Gastrocnemius medialis (tissue), 4 donors: ENCODE measurements at regions not wholly inside any gene's neighbourhood (a gene's known extent, or its start where the extent isn't known, plus 50 kb on each side); places are given as distances from the start of the nearest gene placed in this dataset.

Experiments
- ATAC-seq, 2 donors: fragments of 150-250 bp; one replicate each; pipeline ENCODE4 v1.9.1; 2016
- DNase-seq, 2 donors: peaks; one replicate each; pipeline ENCODE4 v3.0.0-alpha.2; 2019
- H3K27ac ChIP-seq, 4 donors: fragments of 200-600 bp; sonication (generic); 1 replicate in 1 of 4; 2 replicates in 3 of 4; pipeline ENCODE4 v1.5.1; 2016 to 2018; ENCODE audit warnings: mild to moderate bottlenecking in 2 of 4, moderate library complexity in 1 of 4
- H3K27me3 ChIP-seq, 3 donors: fragments of 200-600 bp; sonication (generic) in 2 of 3; 1 replicate in 1 of 3; 2 replicates in 2 of 3; pipeline versions ENCODE4 v1.5.1 to v1.6.0; 2016 to 2019; ENCODE audit warnings: mild to moderate bottlenecking in 1 of 3, moderate library complexity in 1 of 3
- H3K36me3 ChIP-seq, 2 donors: fragments of 200-600 bp; sonication (generic) in 1 of 2; one replicate each; pipeline ENCODE4 v1.5.1; 2017 to 2018
- H3K4me1 ChIP-seq, 2 donors: fragments of 200-600 bp; sonication (generic) in 1 of 2; one replicate each; pipeline ENCODE4 v1.5.1; 2016 to 2017; ENCODE audit warnings: mild to moderate bottlenecking in 2 of 2
- H3K4me3 ChIP-seq, 4 donors: fragments of 200-600 bp; sonication (generic) in 3 of 4; 1 replicate in 1 of 4; 2 replicates in 3 of 4; pipeline ENCODE4 v1.5.1; 2016 to 2019; ENCODE audit warnings: mild to moderate bottlenecking in 2 of 4
- H3K9me3 ChIP-seq, 3 donors: fragments of 200-600 bp; sonication (generic) in 2 of 3; 1 replicate in 1 of 3; 2 replicates in 2 of 3; pipeline ENCODE4 v1.5.1; 2016 to 2019
- CTCF ChIP-seq, 5 experiments: fragments of 450-650 bp in 3 of 5; fragments of 200-600 bp in 2 of 5; sonication (generic) in 2 of 5; IDR thresholded peaks in 4 of 5; conservative IDR thresholded peaks in 1 of 5; 1 replicate in 4 of 5; 2 replicates in 1 of 5; pipeline ENCODE4 v1.5.1; 2016 to 2019; ENCODE audit warnings: antibody characterized with exemption in 5 of 5, mild to moderate bottlenecking in 3 of 5, moderate library complexity in 3 of 5
- POLR2A ChIP-seq, 2 donors: fragments of 450-650 bp; IDR thresholded peaks; one replicate each; pipeline ENCODE4 v1.6.1; 2017; ENCODE audit warnings: antibody characterized with exemption in 2 of 2, mild to moderate bottlenecking in 2 of 2, moderate library complexity in 2 of 2
- in situ Hi-C, 4 donors: fragments of 200-750 bp; cut with MboI; loops; one replicate each; pipeline versions ENCODE4 v1.15.0 to v1.8.0; 2017; ENCODE audit warnings: low sequenced_read_pairs in 4 of 4
- intact Hi-C: fragments of 100-400 bp; cut with DNase I; formaldehyde crosslinking; loops from one replicate; pipeline ENCODE4 v1.15.1; 2023; ENCODE audit warnings: low total_unique reads

- Histone ChIP-seq H3K4me3 (peak overlapping the region; percentile 36 to 49 (median 41)), H3K9me3 (no peaks in the 10 kb centered on the region), H3K27me3 (no peaks in the 10 kb centered on the region), H3K4me1 (peaks cover 48 to 51% of the 10 kb centered on the region in 2 donors), H3K36me3 (no peaks in the 10 kb centered on the region), H3K27ac (peak overlapping the region; percentile 95 to 99 (median 98))
- intact Hi-C loops: loop anchor here (2.0 to 5.0 kb wide), 4 partner anchors 51 to 310 kb away; partner anchors contain the start of gene NCOR2
- DNase-seq (peak; percentile 92 to 96), ATAC-seq (peak; percentile 80 to 87)
- in situ Hi-C loops: loop anchor here in 1 of 4 donors (25.0 kb wide), 1 partner anchor 95 kb away; no protein-coding TSS in a partner anchor
- TF ChIP-seq CTCF (IDR thresholded peaks at IDR 0.05 in 4 of 5, conservative IDR thresholded peaks at IDR 0.05 in 1 of 5) (no peak), POLR2A (IDR thresholded peaks at IDR 0.05) (peak; percentile 41 to 62)
These were observed 109.9 kb downstream of the NCOR2 start for GRCh38 chr12:124457287-124458219.

DNA sequence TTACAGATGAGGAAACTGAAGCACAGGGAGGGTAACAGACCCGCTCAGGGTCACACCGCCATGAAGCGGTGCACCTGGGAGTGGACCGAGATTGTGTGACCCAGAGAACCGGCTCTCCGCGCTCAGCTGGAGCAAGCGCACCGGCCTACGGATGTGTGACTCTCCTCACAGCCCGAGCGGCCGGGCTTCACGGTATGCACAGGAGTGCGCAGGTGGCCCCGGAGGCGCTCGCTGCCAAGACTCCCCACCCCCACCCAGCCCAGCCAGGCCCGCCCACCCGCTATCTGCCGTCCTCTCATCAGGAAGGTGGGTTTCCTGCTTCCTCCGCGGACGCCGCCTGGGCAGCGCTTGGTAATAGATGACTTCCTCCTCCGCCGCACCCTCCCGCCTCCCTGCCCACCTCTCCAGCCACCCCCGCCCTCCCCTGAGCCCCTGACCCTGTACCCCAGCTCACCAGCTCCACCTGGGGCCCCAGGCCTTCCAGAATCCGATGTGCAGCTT is 110.7 kb downstream of the NCOR2 start:
- in situ Hi-C loops (loop anchor here in 1 of 4 donors (25.0 kb wide), 1 partner anchor 94 kb away; no protein-coding TSS in a partner anchor), intact Hi-C loops (loop anchor here (2.0 to 5.0 kb wide), 4 partner anchors 52 to 311 kb away; partner anchors contain the start of gene NCOR2)
- Histone ChIP-seq H3K4me3 (peak overlapping the region in 3 of 4 donors; percentile 36 to 49 (median 38)), H3K4me1 (peaks cover 53 to 57% of the 10 kb centered on the region in 2 donors), H3K27ac (peak overlapping the region; percentile 95 to 99 (median 98)), H3K9me3 (no peaks in the 10 kb centered on the region), H3K27me3 (no peaks in the 10 kb centered on the region), H3K36me3 (no peaks in the 10 kb centered on the region)
- ATAC-seq (no peak), DNase-seq (no peak)
- TF ChIP-seq POLR2A (IDR thresholded peaks at IDR 0.05): no peak
- TF ChIP-seq CTCF (IDR thresholded peaks at IDR 0.05 in 4 of 5, conservative IDR thresholded peaks at IDR 0.05 in 1 of 5): no peak

- H3K4me1 ChIP-seq: peaks cover 53 to 60% of the 10 kb centered on the region in 2 donors
- H3K9me3 ChIP-seq: no peaks in the 10 kb centered on the region
- intact Hi-C loops: loop anchor here (2.0 to 5.0 kb wide), 4 partner anchors 53 to 311 kb away; partner anchors contain the start of gene NCOR2
- in situ Hi-C loops: loop anchor here in 1 of 4 donors (25.0 kb wide), 1 partner anchor 94 kb away; no protein-coding TSS in a partner anchor
- DNase-seq: no peak
- no peaks in the 10 kb centered on the region for H3K36me3 ChIP-seq
- no peak overlapping the region for H3K4me3 ChIP-seq
- H3K27me3 ChIP-seq: no peaks in the 10 kb centered on the region
- TF ChIP-seq POLR2A (IDR thresholded peaks at IDR 0.05) (no peak), CTCF (IDR thresholded peaks at IDR 0.05 in 4 of 5, conservative IDR thresholded peaks at IDR 0.05 in 1 of 5) (no peak)
- no peak for ATAC-seq
- H3K27ac ChIP-seq: peak overlapping the region in 2 of 4 donors; percentile 95 to 99
These were observed 111.2 kb downstream of the NCOR2 start for GRCh38 chr12:124456133-124456651.

- Histone ChIP-seq H3K9me3 (no peaks in the 10 kb centered on the region), H3K4me1 (peaks cover 53 to 65% of the 10 kb centered on the region in 2 donors), H3K4me3 (no peak overlapping the region), H3K27me3 (no peaks in the 10 kb centered on the region), H3K27ac (peak overlapping the region; percentile 90 to 99 (median 93)), H3K36me3 (no peaks in the 10 kb centered on the region)
- TF ChIP-seq POLR2A (IDR thresholded peaks at IDR 0.05) (no peak), CTCF (IDR thresholded peaks at IDR 0.05 in 4 of 5, conservative IDR thresholded peaks at IDR 0.05 in 1 of 5) (no peak)
- in situ Hi-C loops (loop anchor here in 1 of 4 donors (25.0 kb wide), 1 partner anchor 93 kb away; no protein-coding TSS in a partner anchor), intact Hi-C loops (loop anchor here (5.0 kb wide), 1 partner anchor 312 kb away; no protein-coding TSS in a partner anchor)
- ATAC-seq (no peak), DNase-seq (no peak)
These were observed 112.1 kb downstream of the NCOR2 start for GRCh38 chr12:124455336-124455735.
